ENCODE measurements at regions not wholly inside any gene's neighbourhood (a gene's known extent, or its start where the extent isn't known, plus 50 kb on each side); places are given as distances from the start of the nearest gene placed in this dataset.
"Not testable (repeated sequence)": the region's sequence is repeated elsewhere in the genome, so short reads cannot be mapped to it uniquely, and the experiment has no call there.

DNA sequence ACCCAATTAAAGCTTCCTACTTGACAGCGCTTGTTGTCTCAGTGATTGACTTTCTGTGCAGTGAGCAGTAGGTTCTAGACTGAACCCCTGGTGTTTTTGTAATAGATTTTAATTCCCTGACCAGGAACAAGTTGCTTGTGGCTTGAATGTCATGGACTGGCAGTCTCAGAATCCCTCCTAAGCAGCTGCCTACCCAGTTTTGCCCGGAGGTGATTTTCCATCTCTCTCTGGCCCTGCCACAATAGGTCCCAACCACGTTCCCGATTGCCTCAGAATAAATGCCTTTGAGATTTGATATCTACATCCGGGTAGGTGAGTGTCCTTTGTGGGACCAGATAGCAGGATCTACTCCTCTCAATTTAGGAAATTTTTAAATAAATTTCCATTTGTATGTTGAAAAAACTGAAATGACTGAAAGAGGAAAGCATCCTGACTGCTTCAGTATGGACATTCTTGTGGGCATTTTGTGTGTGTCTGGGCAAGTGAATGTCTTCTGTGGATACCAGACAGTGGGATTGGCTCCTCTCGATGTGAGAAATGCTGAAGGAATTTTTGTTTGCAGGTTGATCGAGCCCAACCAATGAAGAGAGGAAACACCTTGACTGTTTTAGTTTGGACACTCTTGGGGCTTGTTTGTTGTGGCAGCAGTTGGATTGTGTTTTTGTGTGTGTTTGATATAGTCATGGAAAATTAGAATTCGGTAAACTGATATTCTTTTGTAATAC, 1607.4 kb downstream of the C4orf33 start:
- no peak for DNase-seq

DNA sequence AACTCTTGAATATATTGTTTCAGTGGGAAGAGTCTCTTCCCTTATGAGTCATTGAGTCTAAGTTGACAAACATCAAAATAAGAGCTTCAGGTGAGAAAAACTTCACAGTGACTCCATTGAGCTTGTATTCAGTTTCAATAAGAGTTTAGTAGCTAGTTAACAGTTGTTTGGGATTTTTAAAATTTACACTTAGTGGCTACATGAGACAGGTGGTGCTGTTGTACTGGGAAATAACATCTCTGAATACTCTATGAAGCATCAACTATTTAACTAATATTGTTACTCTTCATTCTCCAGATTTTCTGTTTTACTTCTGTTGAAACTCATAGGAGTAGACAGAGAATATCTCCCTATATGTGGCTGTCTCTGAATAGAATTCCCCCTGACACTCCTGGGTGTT, 1609.1 kb downstream of the C4orf33 start:
- no peak for DNase-seq

DNA sequence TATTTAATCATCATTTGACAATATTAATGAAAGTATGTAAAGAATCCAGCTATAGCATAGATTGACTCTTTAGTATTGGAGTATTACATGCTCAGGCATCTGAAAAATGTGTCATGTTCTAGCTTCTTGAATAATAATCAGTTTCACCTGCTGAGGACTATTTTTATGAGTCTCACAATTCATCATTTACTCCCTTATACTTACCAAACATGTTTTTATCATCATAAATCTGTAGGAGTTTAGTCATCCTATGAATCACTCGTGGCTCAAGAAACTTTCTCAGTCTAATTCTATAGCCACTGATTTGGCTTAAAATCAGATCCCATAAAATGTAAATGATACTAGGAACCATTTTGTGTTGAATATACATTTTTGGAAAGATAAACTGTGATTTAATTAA, 1616.1 kb downstream of the C4orf33 start:
- DNase-seq: no peak

DNA sequence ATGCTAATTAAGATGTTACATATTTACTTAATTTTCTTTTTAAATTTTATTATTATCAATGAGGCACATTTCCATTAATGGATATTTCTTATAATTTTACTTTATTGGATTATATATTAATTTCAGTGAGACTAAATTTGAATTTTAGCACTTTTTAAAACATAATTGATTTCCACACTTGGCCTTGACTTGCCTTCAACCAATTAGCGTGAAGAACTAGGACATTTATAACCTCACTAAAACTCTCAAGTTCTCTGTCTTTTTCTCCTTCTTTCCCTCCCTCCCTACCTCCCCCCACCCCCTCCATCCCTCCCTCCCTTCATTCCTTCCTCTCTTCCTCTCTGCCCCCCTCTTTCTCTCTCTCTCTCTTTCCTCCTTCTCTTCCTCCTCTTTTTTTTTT, 1618.1 kb downstream of the C4orf33 start:
- no peak for DNase-seq

DNA sequence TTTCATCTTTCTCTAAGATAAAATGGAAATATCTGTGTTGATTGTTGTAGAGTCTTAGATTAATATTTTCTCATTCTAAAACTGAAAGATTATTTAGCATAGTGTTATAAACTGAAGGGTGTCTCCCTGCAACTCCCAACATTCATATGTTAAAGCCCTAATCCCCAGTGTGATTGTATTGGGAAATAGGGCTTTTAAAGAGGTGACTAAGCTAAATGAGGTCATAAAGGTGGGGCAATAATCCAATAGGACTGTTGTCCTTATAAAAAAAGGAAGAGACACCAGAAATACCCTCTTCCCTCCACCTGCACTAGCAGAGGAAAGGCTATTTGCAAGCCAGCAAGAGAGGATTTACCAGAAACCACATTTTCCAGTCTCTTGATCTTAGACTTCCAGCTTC, 1626.4 kb downstream of the C4orf33 start:
- DNase-seq: no peak

DNA sequence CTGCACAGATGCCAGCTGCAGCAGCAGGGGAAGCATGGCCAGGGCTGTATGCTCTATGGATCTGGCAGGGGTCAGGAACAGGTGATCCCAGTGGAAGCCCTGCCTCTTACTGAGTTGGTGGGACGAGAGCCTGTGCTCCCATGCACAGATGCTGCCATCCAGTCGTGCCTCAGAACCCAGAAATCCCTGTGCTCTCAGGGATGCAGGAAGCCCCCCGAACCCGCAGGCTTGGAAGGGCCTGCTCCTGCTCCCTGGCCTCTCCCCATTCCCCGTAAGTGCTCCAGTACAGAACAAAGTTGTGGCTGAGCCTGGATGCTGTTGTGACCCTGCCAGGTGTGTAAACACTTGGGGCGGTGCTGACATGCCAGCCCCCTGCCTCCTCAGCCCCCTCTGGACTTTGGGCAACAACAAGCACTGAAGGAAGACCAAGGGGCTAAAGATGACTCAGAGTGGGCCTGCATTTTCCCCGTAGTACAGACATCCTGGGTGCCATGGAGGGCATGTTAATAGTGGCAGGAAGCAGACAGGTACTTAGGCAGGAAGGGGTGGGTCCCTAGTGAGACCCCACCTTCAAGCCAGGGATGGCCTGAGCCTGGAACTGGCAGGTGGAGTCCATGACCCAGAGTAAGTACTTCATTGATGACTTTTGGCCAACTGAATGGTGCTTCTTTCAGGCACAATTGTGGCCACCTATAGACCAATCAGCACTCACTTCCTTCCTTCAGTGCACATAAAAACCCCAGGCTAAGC, 1640.7 kb downstream of the C4orf33 start:
- no peak for DNase-seq

DNA sequence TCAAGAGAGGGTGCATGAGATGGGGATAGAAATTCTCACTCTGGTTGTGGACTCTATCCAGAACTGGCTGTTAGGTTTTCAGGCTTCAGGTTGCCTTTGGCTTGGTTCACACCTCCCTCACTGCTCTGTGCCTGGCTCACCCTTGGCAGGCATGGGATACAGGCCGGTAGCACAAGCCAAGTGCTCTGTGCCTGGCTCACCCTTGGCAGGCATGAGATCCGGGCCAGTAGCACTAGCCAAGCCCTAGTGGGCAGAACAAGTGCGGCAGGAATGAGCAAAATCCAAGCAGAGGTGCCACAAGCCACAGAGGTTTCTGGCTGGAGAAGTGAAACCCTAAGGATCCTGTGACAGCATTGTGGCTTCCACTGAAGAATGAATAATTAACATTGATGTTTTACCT, 1642.3 kb downstream of the C4orf33 start:
- DNase-seq: no peak

DNA sequence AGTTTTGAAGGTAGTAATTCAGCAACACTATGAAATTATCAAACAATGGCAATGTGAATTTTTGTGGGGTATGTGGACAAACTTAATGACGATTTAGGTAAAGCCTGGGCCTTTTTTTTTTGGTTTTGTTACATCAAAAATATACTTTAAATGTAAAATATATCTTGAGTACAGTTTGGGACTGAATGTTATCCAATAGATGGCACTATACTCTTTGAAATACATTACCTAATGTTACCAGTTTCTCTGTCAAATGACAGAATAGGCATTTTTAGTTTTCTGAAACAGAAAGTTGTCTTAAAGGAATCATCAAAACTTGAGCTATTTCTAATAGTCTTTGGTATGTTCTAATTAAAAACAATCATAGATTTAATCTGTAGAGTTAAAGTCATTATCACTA, 1651.9 kb downstream of the C4orf33 start:
- DNase-seq: peak in 1 of 2 experiments; percentile 9

DNA sequence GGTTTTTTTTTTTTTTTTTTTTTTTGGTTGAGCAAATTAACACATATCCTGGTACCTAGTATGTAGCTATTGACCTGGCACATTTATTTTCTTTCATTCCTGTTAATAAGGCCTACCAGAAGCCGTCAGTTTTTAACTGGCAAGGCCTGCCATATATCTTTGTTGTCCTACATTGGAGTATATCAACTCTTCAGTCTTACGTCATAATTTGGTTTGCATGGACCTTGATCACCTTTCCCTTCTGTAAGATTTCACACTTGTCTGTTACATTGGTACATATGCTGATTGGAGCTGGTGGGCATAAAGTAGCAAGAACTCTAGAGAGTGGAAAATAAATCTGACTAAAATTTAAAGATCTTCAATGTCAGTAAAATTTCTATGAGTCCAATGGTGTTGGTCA, 1658.0 kb downstream of the C4orf33 start:
- no peak for DNase-seq

DNA sequence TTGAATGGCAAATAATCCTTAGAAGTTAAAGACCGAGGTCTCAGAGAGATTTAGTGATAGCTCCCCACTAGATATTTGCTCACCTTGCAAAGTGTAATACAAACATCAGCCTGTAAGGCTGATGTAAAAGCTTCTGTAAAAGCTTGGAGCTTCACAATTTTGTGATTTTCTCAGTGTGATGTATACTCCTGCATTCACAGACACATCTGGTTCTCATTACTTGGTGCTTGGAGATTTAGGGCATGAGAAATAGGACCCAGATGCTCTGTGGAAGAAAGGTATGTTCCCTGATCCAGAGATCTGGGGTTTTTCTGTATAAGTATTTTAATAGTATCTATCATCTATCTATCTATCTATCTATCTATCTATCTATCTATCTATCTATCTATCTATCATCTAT, 1664.3 kb downstream of the C4orf33 start:
- no peak for DNase-seq

DNA sequence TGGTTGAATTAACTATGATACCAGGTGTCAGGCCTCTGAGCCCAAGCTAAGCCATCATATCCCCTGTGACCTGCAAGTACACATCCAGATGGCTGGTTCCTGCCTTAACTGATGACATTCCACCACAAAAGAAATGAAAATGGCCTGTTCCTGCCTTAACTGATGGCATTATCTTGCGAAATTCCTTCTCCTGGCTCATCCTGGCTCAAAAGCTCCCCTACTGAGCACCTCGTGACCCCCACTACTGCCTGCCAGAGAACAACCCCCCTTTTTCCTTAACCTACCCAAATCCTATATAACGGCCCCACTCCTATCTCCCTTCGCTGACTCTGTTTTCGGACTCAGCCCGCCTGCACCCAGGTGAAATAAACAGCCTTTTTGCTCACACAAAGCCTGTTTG, 1671.4 kb downstream of the C4orf33 start:
- DNase-seq: not testable (repeated sequence)

DNA sequence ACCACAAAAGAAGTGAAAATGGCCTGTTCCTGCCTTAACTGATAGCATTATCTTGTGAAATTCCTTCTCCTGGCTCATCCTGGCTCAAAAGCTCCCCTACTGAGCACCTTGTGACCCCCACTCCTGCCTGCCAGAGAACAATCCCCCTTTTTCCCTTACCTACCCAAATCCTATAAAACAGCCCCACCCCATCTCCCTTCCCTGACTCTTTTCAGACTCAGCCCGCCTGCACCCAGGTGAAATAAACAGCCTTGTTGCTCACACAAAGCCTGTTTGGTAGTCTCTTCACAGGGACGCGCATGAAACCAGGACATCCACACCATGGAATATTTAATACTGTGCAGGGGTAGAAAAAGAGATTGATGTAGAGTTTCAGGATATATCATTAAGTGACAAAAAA, 1677.0 kb downstream of the C4orf33 start:
- DNase-seq: not testable (repeated sequence)

DNA sequence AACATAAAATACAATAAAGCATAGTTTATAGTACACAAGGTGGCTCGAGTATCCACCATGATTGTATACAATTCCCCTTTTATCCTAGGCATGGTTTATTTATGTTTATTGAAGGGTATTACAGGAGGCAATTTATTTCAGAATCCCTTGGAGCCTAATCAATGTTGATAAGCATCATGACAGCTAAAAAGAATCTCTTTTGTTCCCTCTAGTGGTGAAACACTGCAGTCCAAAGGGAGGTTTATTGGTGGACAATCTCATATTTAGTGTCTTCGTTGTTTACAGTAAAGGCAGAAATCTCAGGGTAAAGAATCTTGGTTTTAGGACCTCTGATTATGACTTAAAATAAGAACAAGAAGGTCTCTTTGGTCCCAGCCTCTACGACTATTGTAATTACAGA, 1712.5 kb downstream of the C4orf33 start:
- peak in 1 of 2 experiments; percentile 15 for DNase-seq

DNA sequence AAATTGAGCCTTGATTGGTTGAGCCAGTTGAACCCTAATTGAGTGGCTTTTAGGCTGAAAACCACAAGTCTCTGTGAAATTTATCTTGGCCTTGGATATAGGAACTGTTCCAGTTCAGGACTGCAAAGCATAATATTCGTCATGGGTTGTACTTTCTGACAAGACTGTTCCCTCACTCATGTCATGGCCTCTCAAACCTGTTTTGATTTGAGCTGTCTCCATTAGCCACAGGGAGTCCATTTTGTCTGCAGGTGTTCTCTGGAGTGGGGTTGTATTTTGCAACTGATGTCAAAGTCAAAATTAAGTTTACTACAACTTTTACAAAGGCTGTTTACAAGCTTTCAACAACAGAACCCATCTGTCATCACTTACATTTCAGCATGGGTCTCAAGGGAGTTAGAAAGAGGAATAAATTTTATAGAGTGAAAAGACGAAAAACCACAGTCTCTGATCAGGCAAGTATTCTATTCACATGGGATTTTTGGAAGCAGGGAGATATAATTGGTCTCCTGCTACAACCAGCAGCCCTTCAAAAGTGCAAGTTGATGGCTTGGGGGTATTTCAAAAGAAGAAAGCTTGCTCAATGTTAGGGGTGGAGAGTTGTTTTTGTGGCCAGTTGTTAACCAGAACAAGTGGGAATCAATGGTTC, 1716.3 kb downstream of the C4orf33 start:
- DNase-seq: no peak

DNA sequence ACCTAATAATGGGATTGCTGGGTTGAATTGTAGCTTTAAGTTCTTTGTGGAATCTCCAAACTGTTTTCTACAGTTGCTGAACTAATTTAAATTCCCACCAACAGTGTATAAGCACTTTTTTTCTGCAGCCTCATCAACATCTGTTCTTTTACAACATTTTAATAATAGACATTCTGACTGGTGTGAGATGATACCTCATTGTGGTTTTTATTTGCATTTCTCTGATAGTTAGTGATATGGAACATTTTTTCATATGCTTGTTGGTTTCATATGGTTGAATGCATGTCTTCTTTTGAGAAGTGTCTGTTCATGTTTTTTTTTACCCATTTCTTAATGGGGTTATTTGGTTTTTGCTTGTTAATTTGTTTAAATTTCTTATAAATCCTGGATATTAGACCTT, 1718.9 kb downstream of the C4orf33 start:
- DNase-seq: no peak

DNA sequence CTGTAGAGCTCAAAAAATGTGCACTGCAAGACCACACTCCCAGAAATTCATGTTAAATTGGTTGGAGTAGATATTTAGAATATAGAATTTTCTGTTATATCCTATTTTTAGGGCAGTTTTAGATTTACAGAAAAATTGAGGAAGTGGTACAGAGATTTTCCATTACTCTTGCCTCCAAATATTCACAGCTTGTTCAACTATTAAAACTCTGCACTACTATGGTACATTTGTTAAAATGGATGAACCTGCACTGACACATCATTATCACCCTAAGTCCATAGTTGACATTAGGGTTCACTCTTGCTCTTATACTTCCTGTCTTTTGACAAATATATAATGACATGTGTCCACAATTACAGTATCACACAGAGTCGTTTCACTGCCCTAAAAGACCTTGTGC, 1724.5 kb downstream of the C4orf33 start:
- no peak for DNase-seq

DNA sequence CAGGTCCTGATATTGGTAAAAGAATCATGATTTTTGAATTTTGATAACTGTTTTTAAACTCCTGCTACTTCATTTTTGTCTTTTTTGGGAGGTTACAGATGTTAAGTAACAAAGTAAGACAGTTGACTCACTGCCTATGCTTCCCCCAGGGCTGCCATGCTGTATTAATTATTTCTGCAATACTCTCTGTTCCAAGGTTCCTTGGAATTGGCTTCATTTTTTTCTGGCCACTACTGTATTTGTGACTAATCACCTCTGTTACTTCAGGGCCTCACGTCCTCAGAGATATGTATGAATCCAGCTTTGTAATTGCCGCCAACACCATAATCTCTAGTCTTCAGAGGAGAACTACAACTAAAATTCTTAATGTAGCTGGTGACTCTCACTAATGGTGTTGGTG, 1729.3 kb downstream of the C4orf33 start:
- no peak for DNase-seq

DNA sequence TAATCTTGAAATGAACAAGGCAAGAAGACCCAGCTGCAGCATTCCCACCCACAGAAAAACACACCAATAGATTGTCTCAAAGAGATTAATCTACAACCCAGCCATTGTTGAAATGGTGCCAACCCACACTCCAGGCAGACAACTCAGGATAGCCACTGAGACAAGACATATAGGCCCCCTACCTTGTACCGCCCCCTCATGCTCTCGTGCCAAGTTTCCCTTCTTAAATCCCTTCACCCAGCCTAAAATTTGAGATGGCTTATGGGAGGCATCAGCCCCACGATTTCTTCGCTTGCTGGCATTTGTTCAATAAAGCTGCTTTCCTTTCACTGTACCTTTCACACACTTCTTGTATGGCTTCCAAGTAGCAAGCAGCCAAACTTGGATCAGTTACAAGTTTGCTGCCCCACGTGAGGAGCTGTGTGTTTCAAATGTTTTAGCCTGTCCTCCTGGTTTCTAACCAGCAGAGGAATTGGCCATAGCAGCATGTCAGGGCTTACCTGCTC, 1754.1 kb downstream of the C4orf33 start:
- DNase-seq: no peak

DNA sequence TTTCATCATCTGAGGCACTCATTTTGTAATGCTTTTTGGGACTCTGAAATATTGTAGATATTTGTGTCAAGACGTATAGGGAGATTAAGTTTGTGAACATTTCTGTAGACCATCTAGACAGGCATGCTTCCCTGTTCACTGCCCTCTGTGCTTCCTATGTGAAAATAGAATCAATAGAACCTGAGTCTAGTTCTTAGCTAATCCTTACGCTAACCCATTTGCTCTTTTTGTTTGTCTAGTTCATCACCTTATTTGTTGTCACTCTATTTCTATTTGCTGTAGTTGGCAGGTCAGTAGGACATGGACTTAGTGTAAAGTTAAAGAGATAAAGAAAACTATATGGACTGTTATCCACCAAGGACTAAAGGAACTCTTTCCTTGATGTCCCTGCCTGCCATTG, 1755.2 kb downstream of the C4orf33 start:
- DNase-seq: no peak

DNA sequence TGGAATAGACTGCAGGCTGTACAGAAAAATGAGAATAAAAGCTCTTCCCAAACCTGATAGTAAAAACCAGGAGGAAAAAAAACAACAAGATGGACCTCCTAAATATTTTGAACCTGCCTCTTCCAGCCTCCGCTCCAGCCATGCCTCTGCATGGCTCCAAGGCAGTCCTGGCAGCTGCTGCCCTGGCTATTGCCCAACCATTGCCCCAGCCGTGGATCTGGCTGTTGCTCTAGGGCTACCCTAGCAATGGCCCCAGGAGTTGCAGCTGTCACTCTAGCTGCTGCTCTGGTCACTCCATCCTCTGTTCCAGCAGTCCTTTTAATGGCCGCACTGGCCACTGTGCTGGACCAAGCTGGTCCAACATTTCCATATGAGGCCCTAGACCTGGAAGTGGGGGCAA, 1756.0 kb downstream of the C4orf33 start:
- DNase-seq: no peak

DNA sequence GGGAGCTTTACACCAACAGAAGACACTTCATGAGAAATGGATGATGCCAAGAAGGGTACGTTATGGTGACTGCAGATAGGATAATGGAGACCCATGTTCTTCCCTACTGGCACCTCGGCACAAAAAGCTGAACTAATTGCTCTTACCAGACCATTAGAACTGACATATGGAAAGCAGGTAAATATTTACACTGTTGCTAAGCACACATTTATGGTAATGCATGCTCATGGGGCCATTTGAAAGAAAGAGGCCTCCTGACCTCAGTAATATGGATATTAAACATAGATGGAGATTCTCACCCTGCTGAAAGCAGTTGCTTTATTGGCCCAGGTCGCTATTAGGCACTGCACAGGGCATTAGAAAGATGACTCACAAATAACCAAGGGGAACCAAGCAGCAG, 1759.6 kb downstream of the C4orf33 start:
- peak in 1 of 2 experiments; percentile 52 for DNase-seq

DNA sequence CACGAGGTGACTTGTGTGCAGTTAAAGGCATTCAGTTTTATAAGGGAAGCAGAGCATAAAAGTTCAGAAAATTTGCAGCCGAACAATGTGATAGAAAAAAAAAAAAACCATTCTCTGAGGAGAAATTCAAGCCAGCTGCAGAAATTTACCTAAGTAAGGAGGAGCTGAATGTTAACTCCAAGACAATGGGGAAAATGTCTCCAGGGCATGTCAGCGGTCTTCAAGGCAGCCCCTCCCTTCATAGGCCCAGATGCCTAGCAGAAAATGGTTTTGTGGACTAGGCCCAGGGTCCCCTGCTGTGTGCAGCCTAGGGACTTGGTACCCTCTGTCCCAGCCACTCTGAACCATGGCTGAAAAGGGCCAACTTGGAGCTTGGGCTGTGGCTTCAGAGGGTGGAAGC, 1764.0 kb downstream of the C4orf33 start:
- DNase-seq: no peak

DNA sequence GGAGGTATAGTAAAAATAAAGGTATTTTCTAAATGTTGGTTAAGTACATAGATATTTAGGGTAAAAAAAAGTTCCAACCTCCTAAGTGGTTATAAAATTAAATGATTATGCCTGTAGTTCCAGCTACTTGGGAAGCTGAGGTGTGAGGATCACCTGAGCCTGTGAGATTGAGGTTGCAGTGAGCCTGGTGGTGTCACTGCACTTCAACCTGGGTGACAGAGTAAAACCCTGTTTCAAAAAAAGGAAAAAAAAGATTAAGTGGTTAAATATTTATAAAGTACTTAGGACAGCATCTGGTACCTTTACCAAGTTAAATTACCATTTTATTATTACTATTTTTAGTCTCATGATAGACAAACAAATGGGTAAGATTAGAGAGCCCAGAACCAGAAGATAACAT, 1801.0 kb downstream of the C4orf33 start:
- DNase-seq: no peak

DNA sequence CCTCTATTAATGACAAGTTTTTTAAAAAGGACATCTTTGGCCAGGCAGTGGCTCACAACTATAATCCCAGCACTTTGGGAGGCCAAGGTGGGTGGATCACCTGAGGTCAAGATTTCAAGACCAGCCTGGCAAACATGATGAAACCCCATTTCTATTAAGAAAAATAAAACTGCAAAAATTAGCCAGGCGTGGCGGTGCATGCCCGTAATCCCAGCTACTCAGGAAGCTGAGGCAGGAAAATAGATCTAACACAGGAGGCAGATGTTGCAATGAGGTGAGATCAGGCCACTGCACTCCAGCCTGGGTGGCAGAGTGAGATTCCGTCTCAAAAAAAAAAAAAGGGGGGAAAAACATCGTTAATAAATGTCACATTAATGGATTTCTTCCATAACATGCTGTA, 1805.4 kb downstream of the C4orf33 start:
- DNase-seq: no peak
